GM12864 (cell line): ENCODE measurements at regions not wholly inside any gene's neighbourhood (a gene's known extent, or its start where the extent isn't known, plus 50 kb on each side); places are given as distances from the start of the nearest gene placed in this dataset.
"Not testable (repeated sequence)": the region's sequence is repeated elsewhere in the genome, so short reads cannot be mapped to it uniquely, and the experiment has no call there.

Source experiments
- DNase-seq: peaks from one replicate; pipeline ENCODE4 v3.0.0-alpha.2; 2011; ENCODE audit warnings: low read depth
- H3K4me3 ChIP-seq: 2 replicates; pipeline ENCODE4 v1.5.1; 2011; ENCODE audit warnings: mild to moderate bottlenecking, low read depth, low read length, control low read depth
- CTCF ChIP-seq: IDR thresholded peaks from 2 replicates; pipeline ENCODE4 v1.5.1; 2011; ENCODE audit warnings: low read depth, mild to moderate bottlenecking, moderate library complexity, low read length, control low read depth, inconsistent platforms; ENCODE audit errors: missing control alignments

DNA sequence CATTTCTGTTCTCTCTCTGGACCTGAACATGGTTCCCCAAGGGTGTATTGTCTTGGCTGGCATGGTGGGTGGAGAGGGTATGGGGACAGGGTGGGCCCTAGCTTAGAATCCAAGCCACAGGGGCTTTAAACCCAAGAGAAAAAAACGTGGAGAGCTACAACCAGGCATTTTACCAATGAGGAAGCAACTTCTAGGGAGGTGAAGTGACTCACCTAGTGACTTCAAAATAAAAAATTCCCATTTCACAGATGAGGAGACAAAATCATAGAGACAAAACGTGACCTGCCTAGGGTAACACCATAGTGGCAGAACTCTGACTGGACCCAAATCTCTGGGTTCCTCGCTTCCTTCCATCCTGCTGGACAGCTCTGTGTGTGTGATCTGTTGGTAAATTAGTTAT lies 216.8 kb downstream of the RPLP1 start:
- no peak overlapping the region for H3K4me3 ChIP-seq
- TF ChIP-seq CTCF, result no peak
- DNase-seq, result no peak

- DNase-seq, result no peak
- no peak overlapping the region for H3K4me3 ChIP-seq
- no peak for TF ChIP-seq CTCF
Observed at GRCh38 chr15:69673291-69673881, 220.8 kb downstream of the RPLP1 start.

DNA sequence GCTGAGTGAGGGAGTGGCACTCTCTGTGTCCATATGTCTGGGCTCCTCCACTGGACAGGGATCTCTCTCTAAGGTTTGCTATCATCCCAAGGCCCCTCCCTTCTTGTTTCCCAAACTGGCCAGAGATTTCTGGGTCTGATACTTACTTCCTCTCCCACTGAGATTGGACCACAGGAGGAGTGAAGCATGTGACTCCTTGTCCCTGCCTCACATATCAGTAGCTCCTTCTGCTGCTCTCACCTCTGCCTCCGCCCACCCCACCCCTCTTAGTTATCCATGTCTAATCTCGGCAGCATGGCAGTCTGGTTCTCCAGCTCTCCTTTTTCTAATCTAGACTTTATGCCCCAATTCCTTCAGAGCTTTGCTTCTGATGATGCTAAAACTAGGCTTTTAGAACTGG lies 223.1 kb downstream of the RPLP1 start:
- DNase-seq, result no peak
- no peak for TF ChIP-seq CTCF
- no peak overlapping the region for H3K4me3 ChIP-seq

DNA sequence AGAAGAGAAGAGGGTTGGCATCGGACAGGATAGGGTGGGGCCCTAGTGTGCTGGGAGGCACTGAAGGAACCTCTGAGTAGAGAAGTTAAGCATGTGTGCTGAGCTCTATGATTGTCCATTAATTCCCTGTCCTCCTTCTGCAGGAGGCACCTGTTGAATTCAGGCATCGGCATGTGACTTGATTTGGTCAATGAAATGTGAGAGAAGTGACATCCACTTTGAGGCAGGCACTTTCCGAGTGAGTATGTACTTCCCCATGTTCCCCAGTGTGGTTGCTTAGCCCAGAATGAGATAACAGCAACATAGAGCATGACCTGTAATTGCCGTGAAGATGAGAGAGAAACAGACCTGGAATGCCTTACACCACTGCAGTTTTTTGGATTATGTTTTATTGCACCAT lies 224.8 kb downstream of the RPLP1 start:
- TF ChIP-seq CTCF, result no peak
- no peak overlapping the region for H3K4me3 ChIP-seq
- peak; percentile 19 for DNase-seq

DNA sequence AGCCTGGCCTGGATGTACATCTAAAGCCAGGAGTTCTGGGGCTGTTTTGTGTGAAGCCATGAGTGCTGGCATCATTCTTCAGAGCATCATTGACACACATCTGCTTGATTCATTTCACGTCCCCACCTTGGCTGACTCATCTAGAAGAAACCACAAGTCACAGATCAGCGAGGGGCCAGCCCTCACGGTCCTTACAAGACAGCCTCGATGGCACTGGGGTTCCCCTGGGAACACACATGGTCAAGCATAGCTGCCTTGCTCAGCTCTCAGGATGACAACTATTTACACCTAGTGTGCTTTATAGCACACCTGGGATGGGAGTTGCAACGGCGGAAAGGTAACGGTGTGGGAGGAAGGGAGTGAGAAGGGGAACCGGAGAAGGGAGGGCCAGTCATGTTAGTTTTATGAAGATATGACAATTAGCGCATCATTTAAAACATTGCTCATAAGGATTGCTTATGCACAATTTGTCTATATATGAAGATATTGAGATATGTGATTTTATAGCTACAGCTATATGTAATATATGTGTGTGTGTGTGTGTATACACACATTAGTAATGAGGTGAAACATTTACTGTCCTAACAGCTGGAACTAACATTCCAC lies 227.1 kb downstream of the RPLP1 start:
- DNase-seq, result peak; percentile 80
- no peak overlapping the region for H3K4me3 ChIP-seq
- TF ChIP-seq CTCF, result no peak

DNA sequence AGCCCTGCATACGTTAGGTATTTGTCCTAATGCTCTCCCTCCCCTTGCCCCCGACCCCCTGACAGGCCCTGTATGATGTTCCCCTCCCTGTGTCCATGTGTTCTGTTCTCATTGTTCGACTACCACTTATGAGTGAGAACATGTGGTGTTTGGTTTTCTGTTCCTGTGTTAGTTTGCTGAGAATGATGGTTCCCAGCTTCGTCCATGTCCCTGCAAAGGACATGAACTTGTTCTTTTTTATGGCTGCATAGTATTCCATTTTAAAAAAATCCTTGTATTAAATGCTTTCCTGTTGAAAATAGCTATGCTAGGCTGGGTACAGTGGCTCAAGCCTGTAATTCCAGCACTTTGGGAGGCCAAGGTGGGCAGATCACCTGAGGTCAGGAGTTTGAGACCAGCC lies 232.2 kb downstream of the RPLP1 start:
- not testable (repeated sequence) for H3K4me3 ChIP-seq, DNase-seq

DNA sequence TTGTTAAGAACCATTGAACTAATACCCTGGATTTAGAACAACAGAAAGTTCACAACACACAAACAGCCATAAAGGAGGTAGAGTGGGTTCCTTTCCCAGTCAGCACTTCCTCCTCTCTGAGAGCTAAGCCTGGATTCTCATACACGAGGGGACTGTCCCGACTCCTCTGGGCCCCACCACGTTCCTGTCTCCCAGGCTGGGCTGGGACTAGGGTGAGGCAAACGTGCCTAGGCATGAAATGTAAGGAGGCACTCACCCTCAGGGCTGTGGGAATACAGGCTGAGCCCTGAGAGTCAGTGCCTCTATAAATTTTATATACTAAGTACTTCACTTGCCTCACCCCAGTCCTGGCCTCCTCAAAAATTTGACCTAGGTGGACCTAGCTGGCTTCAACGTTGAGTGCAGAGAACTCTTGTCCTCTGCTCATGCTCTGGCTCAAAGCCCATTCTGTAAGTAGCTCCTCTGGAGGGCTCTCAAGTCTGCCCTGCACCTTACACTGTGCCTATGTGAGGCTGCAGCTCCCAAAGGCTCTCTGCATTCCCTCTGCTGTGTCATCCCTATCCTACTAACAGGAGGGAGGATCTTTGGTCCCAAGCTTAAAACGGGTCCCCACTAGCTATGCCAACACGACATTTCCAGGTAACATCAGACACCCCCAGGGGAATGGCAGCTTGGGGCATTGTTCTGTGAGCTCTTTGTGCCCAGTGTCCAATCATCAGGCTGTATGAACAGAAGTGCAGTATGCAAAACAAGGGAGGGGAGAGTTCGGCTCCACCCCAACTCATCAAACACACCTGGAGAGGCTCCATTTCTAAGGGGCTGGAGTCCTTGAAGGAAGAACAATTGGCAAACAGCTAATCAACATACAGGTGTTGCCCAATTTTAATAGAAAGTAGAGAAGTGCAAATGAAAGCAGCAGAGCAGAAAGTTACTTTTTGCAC lies 233.2 kb downstream of the RPLP1 start:
- no peak for DNase-seq
- H3K4me3 ChIP-seq, result no peak overlapping the region
- TF ChIP-seq CTCF, result no peak
